Epithelial cell of proximal tubule (primary cell): ENCODE measurements at regions not wholly inside any gene's neighbourhood (a gene's known extent, or its start where the extent isn't known, plus 50 kb on each side); places are given as distances from the start of the nearest gene placed in this dataset.

ENCODE experiments used
- DNase-seq: peaks from one replicate; pipeline ENCODE4 v3.0.0-alpha.2; 2011; ENCODE audit warnings: low read depth
- H3K4me3 ChIP-seq: 2 replicates; pipeline ENCODE4 v1.5.1; 2011; ENCODE audit warnings: low read depth, mild to moderate bottlenecking, low read length
- CTCF ChIP-seq: conservative IDR thresholded peaks from 2 replicates; pipeline ENCODE4 v1.5.1; 2012; ENCODE audit warnings: low read depth, mild to moderate bottlenecking, low read length

- TF ChIP-seq CTCF = no peak
- H3K4me3 ChIP-seq = no peak overlapping the region
- no peak for DNase-seq
These were observed 875.9 kb upstream of the NR2F2 start for GRCh38 chr15:95454403-95455262.

GRCh38 chr15:95457520-95457919, 873.0 kb upstream of the NR2F2 start:
- TF ChIP-seq CTCF = no peak
- DNase-seq = no peak
- no peak overlapping the region for H3K4me3 ChIP-seq

GRCh38 chr15:95458721-95459120, 871.8 kb upstream of the NR2F2 start:
- no peak for DNase-seq
- TF ChIP-seq CTCF = no peak
- H3K4me3 ChIP-seq = no peak overlapping the region

- DNase-seq = no peak
- H3K4me3 ChIP-seq = no peak overlapping the region
- TF ChIP-seq CTCF = no peak
These were observed 871.2 kb upstream of the NR2F2 start for GRCh38 chr15:95459273-95459672.

GRCh38 chr15:95464509-95464908, 866.0 kb upstream of the NR2F2 start:
- no peak for DNase-seq
- no peak overlapping the region for H3K4me3 ChIP-seq
- no peak for TF ChIP-seq CTCF

- DNase-seq = no peak
- TF ChIP-seq CTCF = no peak
These were observed 861.7 kb upstream of the NR2F2 start for GRCh38 chr15:95468820-95469219.

GRCh38 chr15:95469496-95470000, 861.0 kb upstream of the NR2F2 start:
- no peak for DNase-seq
- no peak overlapping the region for H3K4me3 ChIP-seq
- no peak for TF ChIP-seq CTCF

More at GRCh38 chr15:95468820-95469219, 861.7 kb upstream of the NR2F2 start:
- H3K4me3 ChIP-seq = no peak overlapping the region
